Bronchial epithelial cell (primary cell): ENCODE measurements at regions not wholly inside any gene's neighbourhood (a gene's known extent, or its start where the extent isn't known, plus 50 kb on each side); places are given as distances from the start of the nearest gene placed in this dataset.

ENCODE experiments used
- DNase-seq: peaks from one replicate; pipeline ENCODE4 v3.0.0-alpha.2; 2010; ENCODE audit warnings: low read depth
- FAIRE-seq: peaks from 2 replicates; lab custom pipeline; 2011; peaks lifted over from hg19 to GRCh38; lab: Jason Lieb, UNC
- H3K27me3 ChIP-seq: 2 replicates; pipeline ENCODE4 v1.5.1; 2011; ENCODE audit warnings: low read length; ENCODE audit not compliant: control insufficient read depth, insufficient read depth
- H3K36me3 ChIP-seq: 2 replicates; pipeline ENCODE4 v1.5.1; 2011; ENCODE audit warnings: low read length; ENCODE audit not compliant: control insufficient read depth, insufficient read depth
- H3K4me3 ChIP-seq: 2 replicates; pipeline ENCODE4 v1.5.1; 2011; ENCODE audit warnings: mild to moderate bottlenecking, low read depth, low read length, control low read depth
- TF ChIP-seq, protein P1 (sequence below): IDR thresholded peaks from 2 replicates; pipeline ENCODE4 v1.5.1; 2011; ENCODE audit warnings: mild to moderate bottlenecking, moderate library complexity, low read length, control low read depth, inconsistent platforms; ENCODE audit not compliant: insufficient read depth, severe bottlenecking

DNA sequence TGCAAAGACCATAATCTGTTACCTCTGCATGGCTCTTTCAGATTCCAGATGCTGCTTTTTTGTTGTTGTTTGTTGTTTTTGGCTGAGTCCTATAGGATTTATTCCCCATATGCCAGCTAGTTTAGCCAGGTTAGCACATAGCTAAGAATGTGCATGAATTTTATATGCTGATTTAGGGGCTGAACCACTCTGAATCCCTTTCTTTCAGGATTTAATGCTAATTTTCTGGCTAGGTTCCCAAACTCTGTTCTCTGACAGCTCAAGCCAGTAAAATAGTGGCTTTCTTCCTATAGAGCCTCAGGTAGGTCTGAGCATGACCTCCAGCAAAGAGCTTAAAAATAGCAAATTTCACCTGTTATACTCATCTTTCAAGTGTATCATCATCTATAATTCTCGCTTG, 521.4 kb downstream of the CAAP1 start:
- Histone ChIP-seq H3K4me3 (no peak overlapping the region), H3K27me3 (no peaks in the 10 kb centered on the region), H3K36me3 (no peaks in the 10 kb centered on the region)
- TF ChIP-seq, protein P1, sequence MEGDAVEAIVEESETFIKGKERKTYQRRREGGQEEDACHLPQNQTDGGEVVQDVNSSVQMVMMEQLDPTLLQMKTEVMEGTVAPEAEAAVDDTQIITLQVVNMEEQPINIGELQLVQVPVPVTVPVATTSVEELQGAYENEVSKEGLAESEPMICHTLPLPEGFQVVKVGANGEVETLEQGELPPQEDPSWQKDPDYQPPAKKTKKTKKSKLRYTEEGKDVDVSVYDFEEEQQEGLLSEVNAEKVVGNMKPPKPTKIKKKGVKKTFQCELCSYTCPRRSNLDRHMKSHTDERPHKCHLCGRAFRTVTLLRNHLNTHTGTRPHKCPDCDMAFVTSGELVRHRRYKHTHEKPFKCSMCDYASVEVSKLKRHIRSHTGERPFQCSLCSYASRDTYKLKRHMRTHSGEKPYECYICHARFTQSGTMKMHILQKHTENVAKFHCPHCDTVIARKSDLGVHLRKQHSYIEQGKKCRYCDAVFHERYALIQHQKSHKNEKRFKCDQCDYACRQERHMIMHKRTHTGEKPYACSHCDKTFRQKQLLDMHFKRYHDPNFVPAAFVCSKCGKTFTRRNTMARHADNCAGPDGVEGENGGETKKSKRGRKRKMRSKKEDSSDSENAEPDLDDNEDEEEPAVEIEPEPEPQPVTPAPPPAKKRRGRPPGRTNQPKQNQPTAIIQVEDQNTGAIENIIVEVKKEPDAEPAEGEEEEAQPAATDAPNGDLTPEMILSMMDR = no peak
- no peak for FAIRE-seq
- DNase-seq = no peak

DNA sequence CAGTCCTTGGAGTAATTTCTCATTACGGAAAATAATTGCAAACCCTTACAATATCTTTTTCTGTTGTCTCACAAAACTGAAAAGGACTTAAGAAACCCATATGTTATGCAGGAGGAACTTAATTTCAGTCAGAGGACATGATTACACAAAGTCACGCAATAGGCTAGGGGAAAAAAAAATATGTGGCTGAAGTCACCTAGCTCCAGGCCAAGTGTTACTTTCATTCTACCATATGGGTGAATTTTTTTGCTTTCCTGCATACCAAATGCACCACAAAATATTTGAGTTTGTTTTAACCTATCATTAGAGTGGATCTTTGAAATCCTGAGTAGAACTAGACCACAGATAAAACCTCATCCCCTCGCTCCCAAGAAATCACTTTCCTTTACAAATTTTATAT, 523.5 kb downstream of the CAAP1 start:
- Histone ChIP-seq H3K36me3 (no peaks in the 10 kb centered on the region), H3K27me3 (no peaks in the 10 kb centered on the region), H3K4me3 (no peak overlapping the region)
- TF ChIP-seq, protein P1 = no peak
- no peak for FAIRE-seq
- DNase-seq = no peak

DNA sequence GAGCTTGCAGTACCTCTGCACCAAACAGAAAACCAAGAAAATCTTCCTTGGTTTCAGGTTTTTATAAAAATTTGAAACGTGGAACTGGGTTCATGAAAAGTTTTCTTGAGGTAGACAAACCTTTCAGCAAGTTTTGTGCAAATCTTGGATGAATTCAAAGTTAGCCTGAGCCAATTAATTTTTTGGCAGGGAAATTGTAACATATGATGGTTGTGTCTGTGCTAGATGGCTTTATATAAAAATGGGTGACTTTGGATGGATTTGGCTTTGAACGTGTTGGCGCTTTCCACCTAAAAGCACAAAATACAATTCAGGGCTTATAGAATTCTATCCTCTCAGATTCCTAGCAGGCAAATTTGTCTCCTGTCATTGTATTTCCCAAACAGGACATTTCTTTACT, 524.4 kb downstream of the CAAP1 start:
- H3K36me3 ChIP-seq = no peaks in the 10 kb centered on the region
- TF ChIP-seq, protein P1 = no peak
- DNase-seq = no peak
- no peak for FAIRE-seq
- H3K27me3 ChIP-seq = no peaks in the 10 kb centered on the region
- no peak overlapping the region for H3K4me3 ChIP-seq

DNA sequence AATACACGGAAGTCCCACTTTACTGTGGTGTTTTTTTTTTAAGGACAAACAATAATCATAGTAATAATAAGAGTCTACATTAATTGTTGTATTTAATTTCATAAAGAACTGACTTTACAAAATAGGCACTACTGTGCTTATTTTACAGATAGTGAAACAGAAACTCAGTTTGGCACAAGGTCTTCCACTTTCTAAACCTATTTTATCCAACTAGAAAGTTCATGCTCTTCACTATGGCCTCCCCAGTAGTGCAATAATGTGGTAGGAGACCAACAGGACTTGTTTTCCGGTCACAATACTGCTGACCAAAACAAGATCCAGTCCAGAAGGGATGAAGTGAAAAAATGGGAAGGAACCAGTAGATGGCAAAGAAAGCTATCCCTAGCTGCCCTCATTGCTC, 531.6 kb downstream of the CAAP1 start:
- Histone ChIP-seq H3K36me3 (no peaks in the 10 kb centered on the region), H3K27me3 (no peaks in the 10 kb centered on the region), H3K4me3 (no peak overlapping the region)
- FAIRE-seq (no peak), DNase-seq (no peak)
- TF ChIP-seq, protein P1 = no peak

DNA sequence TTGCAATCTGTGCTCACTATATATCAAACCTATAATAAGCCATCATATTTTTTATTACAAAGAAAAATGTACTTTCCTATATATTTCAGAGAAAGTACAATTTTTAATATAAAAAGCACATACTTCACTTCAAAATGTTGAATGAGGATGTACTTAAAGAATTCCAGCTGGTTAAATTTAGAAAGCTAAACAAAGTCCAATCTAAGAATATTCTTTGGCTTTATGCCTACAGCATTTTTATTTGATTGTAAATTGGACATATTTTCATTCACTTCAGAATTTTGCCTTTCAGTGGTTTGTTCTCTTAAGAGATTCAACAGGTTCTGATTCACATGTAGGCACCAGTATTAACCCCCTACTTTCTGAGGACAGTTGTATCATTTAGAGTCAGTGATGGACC, 533.8 kb downstream of the CAAP1 start:
- TF ChIP-seq, protein P1 = no peak
- no peak overlapping the region for H3K4me3 ChIP-seq
- H3K27me3 ChIP-seq = no peaks in the 10 kb centered on the region
- no peaks in the 10 kb centered on the region for H3K36me3 ChIP-seq
- FAIRE-seq = no peak
- no peak for DNase-seq

DNA sequence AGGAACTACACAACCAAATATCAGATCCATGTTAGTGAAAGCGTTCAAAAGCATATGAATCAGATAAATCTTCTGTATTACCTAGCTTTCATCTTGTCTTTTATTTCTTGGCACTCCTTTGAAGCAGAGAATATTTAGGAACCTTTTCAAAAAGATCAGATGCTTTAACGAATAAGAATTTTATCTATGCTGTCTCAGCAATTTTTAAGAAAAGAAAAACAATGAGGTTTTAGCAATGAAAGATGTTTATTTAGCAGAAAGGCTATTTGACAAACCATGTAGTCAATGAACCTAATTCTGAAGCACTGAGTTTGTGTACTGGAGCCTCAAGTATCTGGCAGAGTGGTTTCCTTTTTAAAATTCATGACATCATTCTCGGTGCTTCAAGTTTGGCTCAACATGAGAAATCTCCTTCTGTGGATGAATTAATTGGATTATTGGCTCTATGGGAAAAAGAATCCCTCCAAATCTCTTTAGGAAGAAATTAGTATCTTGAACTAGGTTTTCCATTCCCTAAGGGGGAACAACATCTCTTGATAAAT, 534.7 kb downstream of the CAAP1 start:
- DNase-seq (no peak), FAIRE-seq (no peak)
- H3K36me3 ChIP-seq = no peaks in the 10 kb centered on the region
- no peaks in the 10 kb centered on the region for H3K27me3 ChIP-seq
- TF ChIP-seq, protein P1 = no peak
- no peak overlapping the region for H3K4me3 ChIP-seq
